UCSD-AML1 (cell line): ENCODE measurements at regions not wholly inside any gene's neighbourhood (a gene's known extent, or its start where the extent isn't known, plus 50 kb on each side); places are given as distances from the start of the nearest gene placed in this dataset.
"Not testable (repeated sequence)": the region's sequence is repeated elsewhere in the genome, so short reads cannot be mapped to it uniquely, and the experiment has no call there.

Experiments
- DNase-seq: peaks from one replicate; lab custom pipeline; 2025; ENCODE audit not compliant: unreplicated experiment; lab: John Stamatoyannopoulos, UW

- DNase-seq: no peak
These were observed 1152.0 kb downstream of the HACE1 start for GRCh38 chr6:103707596-103708325.

DNA sequence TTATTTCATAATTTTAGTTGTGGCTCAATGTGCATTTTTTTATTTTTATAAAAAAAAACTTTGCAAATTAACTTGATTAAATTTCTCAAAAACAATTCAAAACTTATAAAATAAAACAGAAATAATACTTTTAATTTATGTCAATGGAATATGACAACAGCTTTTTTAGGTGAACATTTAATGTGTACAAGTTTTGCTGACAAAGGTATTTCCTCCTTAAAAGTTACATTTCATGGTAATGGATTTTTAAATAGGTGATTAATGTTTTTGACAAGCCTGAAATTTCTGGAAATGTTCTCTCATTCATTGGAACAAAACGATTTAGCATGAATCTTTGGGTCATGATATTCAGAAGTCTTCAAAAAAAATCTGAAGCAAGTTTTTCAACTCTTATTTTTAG is 1160.0 kb downstream of the HACE1 start:
- DNase-seq: no peak

DNA sequence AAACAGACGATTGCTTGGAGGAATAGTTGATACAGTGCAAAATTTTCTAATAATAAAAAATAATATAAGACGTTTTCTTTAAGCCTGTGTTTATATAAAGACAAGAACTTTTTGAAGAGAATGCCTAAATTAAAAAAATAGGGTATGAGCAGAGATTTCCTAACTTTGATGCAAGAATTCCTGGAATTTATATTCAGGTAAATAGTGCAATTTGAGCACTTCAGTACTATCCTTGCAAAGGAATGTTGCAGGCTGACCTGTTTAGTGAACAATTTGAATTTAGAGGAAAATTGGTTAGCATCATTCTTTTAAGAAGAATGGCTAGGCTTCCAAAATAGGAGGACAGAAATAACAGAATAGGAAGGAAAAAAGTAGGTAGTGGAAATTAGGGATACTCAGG is 1172.3 kb downstream of the HACE1 start:
- DNase-seq: no peak

- DNase-seq: no peak
These were observed 1179.6 kb downstream of the HACE1 start for GRCh38 chr6:103680116-103680515.

- DNase-seq: no peak
These were observed 1182.4 kb downstream of the HACE1 start for GRCh38 chr6:103677290-103677689.

GRCh38 chr6:103675807-103676406 is 1183.8 kb downstream of the HACE1 start:
- DNase-seq: peak; percentile 7

DNA sequence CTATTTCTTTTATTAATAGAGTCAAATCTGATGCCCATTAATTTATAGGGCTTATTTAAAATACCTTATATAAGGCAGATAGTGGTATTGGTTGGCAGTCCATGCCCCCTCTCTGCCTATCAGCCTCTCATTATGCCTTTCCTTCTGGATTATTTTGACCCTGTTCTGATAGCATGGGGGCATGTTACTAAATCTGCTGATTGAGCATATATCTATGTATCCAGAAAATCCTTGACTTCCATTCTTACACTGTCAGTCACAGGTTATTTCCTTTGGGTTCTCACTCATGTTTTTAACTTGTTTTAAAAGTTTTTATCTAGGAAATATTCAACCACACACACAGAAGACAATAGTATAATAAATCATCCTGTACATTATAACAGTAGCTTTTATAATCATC is 1184.9 kb downstream of the HACE1 start:
- no peak for DNase-seq

DNA sequence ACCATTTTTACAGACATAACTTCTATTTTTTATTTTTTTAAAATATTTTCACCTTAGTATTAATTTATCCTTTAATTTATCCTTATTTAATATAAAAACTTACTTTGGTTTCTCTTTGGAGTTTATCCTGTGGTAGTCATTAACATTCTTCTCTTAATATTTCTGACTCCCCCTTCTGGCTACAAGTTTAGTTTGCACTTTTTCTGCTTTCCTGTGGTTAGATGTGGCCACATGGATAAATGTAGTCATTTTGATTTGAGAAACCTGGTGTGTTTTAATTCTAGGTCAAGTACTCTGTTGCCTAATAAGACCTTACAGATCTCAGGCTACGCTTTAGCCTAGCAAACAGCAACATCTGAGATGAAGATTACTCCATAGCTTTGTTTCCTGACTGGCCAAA is 1187.5 kb downstream of the HACE1 start:
- no peak for DNase-seq

- no peak for DNase-seq
These were observed 1230.1 kb downstream of the HACE1 start for GRCh38 chr6:103629613-103630012.

DNA sequence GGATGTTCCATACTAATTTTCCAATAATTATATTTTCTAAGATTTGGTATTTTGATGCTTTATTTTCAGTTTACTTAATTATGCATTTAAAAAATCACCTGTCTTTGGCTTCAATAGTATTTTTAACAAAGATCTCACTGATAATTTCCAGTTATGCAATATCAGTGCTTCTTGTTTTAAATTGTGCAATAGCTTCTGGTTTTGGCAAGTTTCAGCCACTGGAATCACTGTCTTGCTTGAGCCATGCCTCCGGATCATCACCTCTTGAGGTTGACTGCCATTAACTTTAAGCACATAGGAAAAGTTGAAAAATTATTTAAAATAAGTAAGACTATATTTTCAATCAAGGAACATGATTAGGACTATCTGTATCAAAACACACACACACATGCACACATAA is 1242.1 kb downstream of the HACE1 start:
- DNase-seq: no peak

GRCh38 chr6:103587722-103588121 is 1272.0 kb downstream of the HACE1 start:
- no peak for DNase-seq

DNA sequence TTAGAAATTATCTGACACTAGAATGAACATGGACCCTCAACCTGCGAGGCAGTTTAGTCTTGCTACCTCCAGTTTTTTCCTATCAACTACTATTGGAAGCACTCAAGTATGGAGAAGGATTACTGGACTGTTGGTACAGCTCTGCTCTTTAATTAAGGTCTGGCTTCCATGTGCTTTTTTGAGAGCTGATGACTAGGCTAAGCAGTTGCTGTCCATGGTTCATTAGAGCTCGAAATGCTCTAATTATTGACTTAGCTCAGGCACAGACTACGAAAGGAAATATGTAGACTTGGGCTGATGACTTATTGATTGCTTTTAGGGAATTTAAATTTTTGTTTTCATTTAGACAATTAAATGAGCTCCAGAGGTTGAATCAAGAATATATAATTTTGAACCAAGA is 1281.6 kb downstream of the HACE1 start:
- no peak for DNase-seq

DNA sequence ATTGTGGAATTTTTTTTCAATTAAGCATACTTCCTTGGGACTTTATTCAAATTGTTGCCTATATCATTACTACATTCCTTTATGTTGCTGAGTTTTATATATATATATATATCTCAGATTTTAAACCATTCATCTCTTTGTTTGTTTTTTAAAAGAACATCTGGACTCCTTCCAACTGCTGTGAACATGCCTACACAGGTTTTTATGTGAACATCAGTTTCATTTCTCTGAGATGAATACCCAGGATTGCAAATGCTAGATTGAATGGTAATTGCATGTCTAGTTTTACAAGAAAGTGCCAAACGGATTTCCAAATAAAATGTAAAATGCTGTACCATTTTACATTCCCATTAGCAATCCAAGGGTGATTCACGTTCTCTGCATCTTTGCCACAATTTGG is 1289.3 kb downstream of the HACE1 start:
- DNase-seq: no peak

- DNase-seq: no peak
These were observed 1304.8 kb downstream of the HACE1 start for GRCh38 chr6:103554911-103555310.

- DNase-seq: no peak
These were observed 1321.3 kb downstream of the HACE1 start for GRCh38 chr6:103538381-103538780.

- no peak for DNase-seq
These were observed 1324.9 kb downstream of the HACE1 start for GRCh38 chr6:103534814-103535213.

DNA sequence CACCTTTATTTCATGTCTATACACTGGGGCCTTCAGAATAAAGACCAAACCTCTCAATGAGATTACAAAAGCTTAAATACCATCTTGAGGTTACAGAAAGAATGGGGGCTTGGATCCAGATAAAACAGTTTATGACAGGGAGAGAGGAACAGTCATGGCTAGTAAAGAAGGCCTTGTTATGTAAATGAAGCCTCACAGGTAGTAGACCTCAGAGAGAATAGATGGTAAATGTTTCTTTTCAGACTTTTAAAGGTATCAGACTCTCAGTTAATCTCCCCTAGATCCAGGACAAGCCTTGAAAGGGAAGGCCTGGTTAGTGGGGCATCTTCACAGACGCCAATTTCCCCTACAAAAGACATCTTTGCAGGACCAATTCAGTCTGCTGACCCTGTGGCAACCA is 1325.6 kb downstream of the HACE1 start:
- DNase-seq: no peak

DNA sequence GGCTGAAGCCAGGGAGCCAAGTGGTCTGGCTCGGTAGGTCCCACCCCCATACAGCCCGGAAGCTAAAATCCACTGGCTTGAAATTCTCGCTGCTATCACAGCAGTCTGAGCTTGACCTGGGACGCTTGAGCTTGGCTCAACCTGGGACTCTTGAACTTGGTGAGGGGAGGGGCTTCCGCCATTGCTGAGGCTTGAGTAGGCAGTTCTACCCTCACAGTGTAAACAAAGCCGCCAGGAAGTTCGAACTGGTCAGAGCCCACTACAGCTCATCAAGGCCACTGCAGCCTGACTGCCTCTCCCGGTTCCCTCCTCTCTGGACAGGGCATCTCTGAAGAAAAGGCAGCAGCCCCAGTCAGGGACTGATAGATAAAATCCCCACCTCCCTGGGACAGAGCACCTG is 1337.7 kb downstream of the HACE1 start:
- DNase-seq: no peak

GRCh38 chr6:103516336-103516735 is 1343.4 kb downstream of the HACE1 start:
- no peak for DNase-seq

- no peak for DNase-seq
These were observed 1352.7 kb downstream of the HACE1 start for GRCh38 chr6:103507052-103507451.

GRCh38 chr6:103505155-103505518 is 1354.6 kb downstream of the HACE1 start:
- no peak for DNase-seq

DNA sequence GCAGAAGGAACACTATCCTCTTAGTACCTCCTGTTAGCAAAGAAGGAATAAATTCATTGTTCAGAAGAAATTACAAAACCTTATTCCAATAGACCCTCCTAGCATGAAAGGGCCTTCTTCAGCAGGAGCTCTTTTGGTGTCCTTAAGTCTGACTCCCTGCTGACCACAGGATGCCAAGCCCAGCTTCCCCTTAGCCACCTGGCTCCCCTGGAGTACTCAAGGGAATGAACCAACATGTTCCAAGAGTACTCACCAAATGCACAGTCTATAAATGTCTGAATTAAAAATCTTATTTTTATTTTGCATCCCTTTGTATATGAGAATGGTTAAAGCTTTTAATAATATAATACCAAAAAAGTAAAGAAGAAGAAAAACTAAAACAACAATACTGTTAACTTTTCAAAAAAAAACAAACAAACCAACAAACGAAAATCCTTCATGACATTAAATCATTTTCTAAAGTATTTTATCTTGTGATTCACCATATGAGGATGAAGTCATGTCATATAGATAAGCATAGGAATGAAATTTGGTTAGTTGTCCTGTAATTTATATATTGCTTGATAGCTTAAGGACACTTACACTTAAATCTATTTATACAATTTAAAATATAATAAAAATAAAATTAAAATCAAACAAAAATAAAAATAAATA is 1355.1 kb downstream of the HACE1 start:
- DNase-seq: no peak

GRCh38 chr6:103496588-103496987 is 1363.1 kb downstream of the HACE1 start:
- DNase-seq: not testable (repeated sequence)
